GM19455 (cell line): ENCODE measurements at regions not wholly inside any gene's neighbourhood (a gene's known extent, or its start where the extent isn't known, plus 50 kb on each side); places are given as distances from the start of the nearest gene placed in this dataset.
"Not testable (repeated sequence)": the region's sequence is repeated elsewhere in the genome, so short reads cannot be mapped to it uniquely, and the experiment has no call there.

ENCODE experiments used
- ATAC-seq: cut with Tn5 transposase; IDR thresholded peaks from one replicate; pipeline ENCODE4 v1.9.1; 2021; ENCODE audit not compliant: unreplicated experiment

GRCh38 chr14:97959251-97959650 is 1162.1 kb downstream of the VRK1 start:
- no peak for ATAC-seq

DNA sequence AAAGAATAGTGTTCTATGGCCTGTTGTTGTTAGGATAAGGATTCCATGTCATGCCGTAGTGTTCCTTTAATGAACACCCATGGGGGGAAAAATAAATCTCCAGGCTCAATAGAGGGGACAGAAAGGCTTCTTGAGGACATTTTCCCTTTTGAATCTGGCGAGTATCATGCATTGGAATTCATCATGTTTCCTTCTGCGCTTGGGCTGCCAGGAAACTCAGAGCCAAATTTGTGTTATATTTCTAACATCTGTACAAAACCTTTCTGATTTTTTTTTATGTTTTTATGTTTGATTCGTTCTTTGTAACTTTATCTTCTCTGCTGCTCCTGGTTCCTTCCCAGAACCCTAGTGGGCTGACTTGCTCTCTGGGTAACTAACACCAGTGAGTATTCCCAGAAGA is 1163.3 kb downstream of the VRK1 start:
- ATAC-seq = no peak

- ATAC-seq = no peak
Observed at GRCh38 chr14:97970222-97970621, 1173.0 kb downstream of the VRK1 start.

GRCh38 chr14:97975216-97975615 is 1178.0 kb downstream of the VRK1 start:
- ATAC-seq = no peak

- no peak for ATAC-seq
Observed at GRCh38 chr14:97975962-97976361, 1178.8 kb downstream of the VRK1 start.

- no peak for ATAC-seq
Observed at GRCh38 chr14:97976861-97977260, 1179.7 kb downstream of the VRK1 start.

GRCh38 chr14:97977651-97978261 is 1180.6 kb downstream of the VRK1 start:
- no peak for ATAC-seq

DNA sequence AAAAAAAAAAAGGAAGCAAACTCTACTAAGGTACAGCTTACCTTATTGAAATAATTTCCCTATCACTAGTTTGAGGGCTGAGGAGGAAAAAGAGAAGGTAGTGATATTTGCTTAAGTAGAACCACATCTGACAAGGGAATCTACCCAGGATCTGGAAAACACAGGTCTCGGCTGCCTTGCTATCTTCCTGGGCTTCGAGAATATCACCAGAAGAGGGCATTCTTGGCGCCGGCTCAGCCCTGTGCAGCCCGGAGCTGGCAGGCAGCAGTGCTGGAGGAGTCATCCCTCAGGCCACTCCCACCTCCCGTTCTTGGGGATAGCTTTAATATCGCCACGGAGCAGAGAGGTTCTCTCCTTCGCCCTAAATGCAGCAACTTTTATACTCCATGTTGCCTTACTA is 1181.2 kb downstream of the VRK1 start:
- ATAC-seq = no peak

- ATAC-seq = no peak
Observed at GRCh38 chr14:97993508-97994019, 1196.4 kb downstream of the VRK1 start.

DNA sequence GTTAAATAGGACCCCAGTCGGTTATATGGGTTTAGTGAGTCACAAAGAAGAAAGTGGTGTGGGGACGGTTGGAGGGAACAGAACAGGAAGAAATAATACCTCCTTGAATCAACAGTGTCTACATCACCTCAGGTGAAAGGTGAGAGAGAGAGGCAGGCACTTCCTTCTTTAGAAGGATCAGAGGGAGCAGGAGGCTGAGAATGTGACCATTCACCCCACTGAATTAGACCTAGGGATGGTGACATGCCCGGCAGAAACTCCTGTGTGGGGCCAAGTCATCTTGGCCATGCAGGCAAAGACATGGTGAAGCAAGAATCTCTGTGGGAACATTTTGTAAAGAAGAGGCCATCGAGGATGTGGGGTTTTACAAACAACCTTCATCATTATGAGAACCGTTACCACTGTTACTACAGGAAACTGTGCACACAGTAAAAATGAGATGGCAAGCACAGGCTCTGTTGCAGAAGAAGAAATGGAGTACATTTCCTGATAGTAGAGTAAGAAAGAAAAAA is 1196.9 kb downstream of the VRK1 start:
- no peak for ATAC-seq

DNA sequence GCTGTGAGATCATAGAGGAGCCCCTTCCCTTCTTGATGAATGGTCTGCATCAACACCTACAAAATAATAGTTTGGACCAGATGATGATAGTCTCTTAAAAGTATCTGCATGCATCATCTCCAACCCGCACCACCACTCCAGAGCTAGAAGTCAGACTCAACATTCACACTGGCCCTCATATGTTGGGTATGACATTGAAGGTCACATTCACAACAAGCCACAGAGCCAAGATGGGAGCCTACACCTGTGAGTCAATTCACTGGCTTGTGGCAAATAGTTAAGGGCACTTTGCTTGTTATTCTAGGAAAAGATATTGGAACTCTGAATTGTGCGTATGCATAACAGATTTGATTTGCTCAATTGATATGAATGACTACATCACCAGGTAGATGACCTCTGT is 1197.9 kb downstream of the VRK1 start:
- ATAC-seq = no peak

DNA sequence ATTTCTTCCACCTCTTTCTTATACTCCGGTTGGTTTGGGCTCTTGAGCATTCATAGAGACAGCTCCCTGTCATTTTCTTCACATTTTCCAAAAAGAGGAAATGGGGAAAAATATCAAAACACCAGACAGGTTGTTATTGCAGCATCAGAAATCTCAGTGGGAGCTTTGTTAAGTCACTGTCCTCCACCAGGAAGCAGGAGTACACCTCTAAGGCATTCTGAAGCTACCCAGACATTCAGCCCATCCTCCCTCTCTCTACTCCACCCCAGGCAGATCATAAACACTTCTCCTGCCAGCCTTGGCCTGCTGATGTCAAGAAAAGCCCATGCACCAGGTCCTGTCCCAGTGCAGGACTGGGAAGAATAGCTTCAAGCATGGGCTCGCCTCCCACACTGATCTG is 1198.3 kb downstream of the VRK1 start:
- ATAC-seq = no peak

DNA sequence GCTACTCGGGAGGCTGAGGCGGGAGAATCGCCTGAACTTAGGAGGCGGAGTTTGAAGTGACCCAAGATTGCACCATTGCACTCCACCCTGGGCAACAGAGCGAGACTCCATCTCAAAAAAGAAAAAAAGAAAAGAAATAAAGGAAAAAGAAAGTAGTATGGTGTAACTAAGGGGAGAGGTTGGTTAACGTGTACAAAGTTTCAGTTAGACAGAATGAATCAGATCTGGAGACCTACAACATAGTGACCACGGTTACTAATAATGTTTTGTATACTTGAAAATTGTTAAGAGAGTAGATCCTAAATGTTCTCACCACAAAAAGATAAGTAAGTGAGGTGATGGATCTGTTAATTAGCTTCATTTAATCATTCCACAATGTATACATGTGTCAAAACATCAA is 1208.8 kb downstream of the VRK1 start:
- ATAC-seq = no peak

- ATAC-seq = no peak
Observed at GRCh38 chr14:98008381-98009113, 1211.4 kb downstream of the VRK1 start.

DNA sequence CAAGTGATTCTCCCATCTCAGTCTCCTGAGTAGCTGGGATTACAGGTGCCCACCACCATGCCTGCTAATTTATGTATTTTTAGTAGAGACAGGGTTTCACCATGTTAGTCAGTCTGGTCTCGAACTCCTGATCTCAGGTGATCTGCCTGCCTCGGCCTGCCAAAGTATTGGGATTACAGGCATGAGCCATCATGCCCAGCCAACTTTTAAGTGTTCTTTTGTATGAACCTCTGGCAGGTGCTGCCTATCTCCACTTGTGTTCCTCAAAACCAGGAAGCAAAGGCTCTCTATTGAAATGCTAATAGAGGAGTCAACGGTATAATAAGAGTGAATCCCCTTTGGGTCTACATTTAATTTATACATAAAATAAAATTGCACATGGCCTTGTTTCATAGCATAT is 1212.0 kb downstream of the VRK1 start:
- ATAC-seq = not testable (repeated sequence)

DNA sequence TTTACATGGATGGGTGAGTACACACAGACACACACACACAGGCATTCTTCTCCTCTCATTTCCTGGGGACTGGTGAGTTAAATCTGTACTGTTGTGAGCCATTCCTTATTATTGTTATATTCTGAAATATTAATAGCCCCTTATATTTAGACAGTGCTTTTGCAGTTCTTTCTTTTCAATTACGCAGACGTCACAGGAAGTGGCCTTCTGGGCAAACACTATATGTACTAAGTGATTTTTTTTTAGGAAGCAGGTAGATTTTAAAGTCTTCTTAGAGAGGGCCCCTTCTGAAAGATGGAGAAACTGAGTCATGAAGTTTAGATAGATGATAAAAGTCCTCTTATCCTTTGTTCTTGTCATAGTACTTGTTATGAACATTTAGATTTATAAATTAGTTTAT is 1213.6 kb downstream of the VRK1 start:
- ATAC-seq = no peak

DNA sequence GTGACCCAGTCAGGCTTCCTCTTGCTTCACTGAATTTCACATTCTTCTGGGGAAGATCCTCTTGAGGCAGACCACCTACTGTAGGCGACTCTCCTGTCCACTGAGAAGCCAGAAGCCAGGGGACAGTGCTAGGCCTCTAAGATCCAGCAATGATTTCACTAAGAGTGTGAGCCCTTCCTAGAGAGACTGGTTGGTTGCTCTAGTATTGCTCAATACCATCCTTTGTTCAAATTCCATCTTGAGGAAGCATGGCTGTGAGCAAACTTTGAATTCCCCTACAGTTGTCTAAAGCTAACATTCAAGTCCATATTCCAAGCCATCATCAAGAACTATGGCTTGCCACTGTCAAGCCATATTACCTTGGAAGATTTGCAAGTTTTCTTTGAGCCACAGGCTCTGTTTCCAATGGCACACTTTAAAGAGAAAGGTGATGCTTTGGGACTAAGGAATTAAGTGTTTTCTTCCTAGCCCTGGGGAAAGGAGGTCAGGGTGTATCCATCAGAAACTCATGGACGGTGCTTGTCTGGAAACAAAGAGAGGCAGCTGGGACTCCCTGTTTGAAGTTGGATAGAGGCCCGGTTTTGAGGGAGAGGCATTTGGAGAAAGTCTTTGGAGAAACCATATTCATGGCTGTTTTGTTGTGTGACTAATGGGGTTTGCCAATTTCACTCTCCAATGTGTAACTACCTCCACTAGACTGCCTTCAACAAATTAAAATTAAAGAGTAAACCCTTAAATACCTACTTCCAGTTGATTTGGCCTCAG is 1217.9 kb downstream of the VRK1 start:
- ATAC-seq = no peak

DNA sequence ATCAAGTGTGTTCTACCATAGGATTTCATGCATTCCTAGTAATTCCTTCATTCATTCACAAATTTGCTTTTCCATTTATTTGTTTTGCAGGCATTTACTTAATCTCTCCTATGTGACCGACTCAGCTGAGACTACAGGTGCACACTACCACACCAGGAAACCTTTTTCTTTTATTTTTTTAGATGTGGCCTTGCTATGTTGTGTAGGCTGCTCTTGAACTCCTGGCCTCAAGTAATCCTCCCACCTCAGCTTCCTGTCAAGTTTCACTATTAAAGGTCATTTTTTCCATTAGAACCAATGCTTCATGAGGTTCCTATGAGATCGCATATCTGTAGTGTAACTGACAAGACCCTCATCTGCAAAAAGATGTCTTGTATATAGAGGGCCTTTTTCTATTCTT is 1218.7 kb downstream of the VRK1 start:
- no peak for ATAC-seq

DNA sequence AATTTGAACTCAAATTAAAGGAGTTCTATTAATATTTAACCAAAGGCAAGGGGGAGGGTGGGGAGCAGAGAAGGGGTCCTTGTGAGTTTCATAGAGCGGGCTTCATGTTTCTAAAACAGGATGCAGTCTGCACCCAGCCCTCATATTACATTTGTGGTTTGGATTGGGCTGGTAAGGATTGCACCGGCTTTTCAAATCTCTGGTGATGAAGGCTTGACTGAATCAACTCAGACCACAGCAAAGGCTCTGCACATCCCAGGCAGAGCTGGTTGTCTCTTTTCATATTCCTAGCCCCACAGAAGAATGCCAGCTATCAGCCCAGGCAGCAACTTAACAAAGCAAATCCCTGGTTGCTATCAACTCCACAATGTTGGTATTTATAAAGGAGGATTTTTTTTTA is 1221.4 kb downstream of the VRK1 start:
- no peak for ATAC-seq

DNA sequence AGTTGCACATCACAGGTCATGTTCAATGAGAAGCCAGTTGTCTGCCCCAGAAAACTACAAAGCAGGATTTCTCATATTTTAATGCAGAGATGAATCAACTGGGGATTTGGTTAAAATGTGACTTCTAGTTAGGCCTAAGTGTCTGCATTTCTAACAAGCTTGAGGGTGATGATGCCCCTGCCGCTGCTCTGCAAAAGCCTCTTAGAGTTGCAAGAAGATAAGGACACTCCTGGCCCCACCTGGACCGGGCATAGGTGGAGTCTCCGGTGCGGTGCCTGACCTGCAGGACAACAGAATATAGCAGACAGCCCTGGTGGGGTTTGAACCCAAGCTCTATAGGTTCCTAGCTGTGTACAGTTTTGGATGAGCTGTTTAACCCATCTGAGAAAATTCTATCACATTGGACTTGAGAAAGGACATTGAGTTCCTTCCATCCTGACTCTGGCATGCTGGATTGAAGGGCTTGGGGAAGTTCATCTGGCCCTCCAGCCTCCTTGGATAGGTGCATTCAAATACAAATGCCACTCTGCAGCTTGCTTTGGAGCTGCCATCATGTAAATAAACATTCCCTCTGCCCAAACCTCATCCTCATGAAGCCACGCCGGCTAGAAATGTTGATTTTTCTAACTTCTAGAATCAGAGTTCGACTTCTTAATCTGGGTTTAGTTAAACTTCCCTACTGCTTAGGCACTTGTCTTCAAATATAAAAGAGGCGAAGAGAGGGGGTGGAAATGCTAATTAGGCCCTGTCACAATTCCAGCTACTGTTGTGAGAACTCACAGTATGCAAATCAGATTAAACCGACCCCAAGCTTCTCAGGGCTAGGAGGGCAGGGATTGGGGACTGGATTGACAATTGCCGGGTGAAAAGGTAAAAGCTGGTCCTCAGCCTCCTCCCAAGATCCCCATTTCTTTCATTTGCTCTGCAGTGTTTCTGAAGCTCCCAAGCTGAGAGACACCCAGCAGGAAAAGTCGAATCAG is 1225.6 kb downstream of the VRK1 start:
- no peak for ATAC-seq

GRCh38 chr14:98028162-98028561 is 1231.0 kb downstream of the VRK1 start:
- ATAC-seq = no peak
